Sigmoid colon (tissue), 6 donors: ENCODE measurements at regions not wholly inside any gene's neighbourhood (a gene's known extent, or its start where the extent isn't known, plus 50 kb on each side); places are given as distances from the start of the nearest gene placed in this dataset.

ENCODE experiments used
- DNase-seq: peaks from one replicate; pipeline ENCODE4 v3.0.0-alpha.2; 2019
- H3K27ac ChIP-seq, 4 donors: fragments of 200-600 bp; sonication (generic); one replicate each; pipeline ENCODE4 v1.5.1; 2016 to 2019; ENCODE audit warnings: mild to moderate bottlenecking in 1 of 4
- H3K27me3 ChIP-seq, 3 donors: fragments of 200-600 bp; sonication (generic); one replicate each; pipeline ENCODE4 v1.5.1; 2019; ENCODE audit warnings: mild to moderate bottlenecking in 1 of 3
- H3K36me3 ChIP-seq, 4 donors: fragments of 200-600 bp; sonication (generic); one replicate each; pipeline ENCODE4 v1.5.1; 2016 to 2019
- H3K4me1 ChIP-seq, 4 donors: fragments of 200-600 bp; sonication (generic); one replicate each; pipeline ENCODE4 v1.5.1; 2017 to 2019
- H3K4me3 ChIP-seq, 4 donors: fragments of 200-600 bp; sonication (generic); one replicate each; pipeline ENCODE4 v1.5.1; 2017 to 2019; ENCODE audit warnings: mild to moderate bottlenecking in 2 of 4, moderate library complexity in 1 of 4
- H3K9me3 ChIP-seq, 4 donors: fragments of 200-600 bp in 3 of 4; sonication (generic) in 3 of 4; one replicate each; pipeline versions ENCODE4 v1.5.1 to v1.6.1; 2013 to 2019
- EP300 ChIP-seq, 4 donors: sonication (generic); formaldehyde crosslinking; IDR thresholded peaks; one replicate each; pipeline ENCODE4 v1.6.1; 2017; ENCODE audit warnings: antibody characterized with exemption in 4 of 4
- POLR2A ChIP-seq, 2 donors: fragments of 450-650 bp; IDR thresholded peaks; one replicate each; pipeline ENCODE4 v1.6.1; 2016; ENCODE audit warnings: antibody characterized with exemption in 2 of 2, mild to moderate bottlenecking in 2 of 2, moderate library complexity in 2 of 2
- POLR2AphosphoS5 ChIP-seq, 4 donors: sonication (generic); formaldehyde crosslinking; IDR thresholded peaks; one replicate each; pipeline ENCODE4 v1.6.1; 2017; ENCODE audit warnings: antibody characterized with exemption in 4 of 4
- WGBS, 2 donors: extraction: QIAGEN DNeasy Blood & Tissue Kit; methylation state at CpG; one replicate each; pipeline ENCODE4 v1.1.7; 2013; 5-methylcytosine and 5-hydroxymethylcytosine counted together
- intact Hi-C: fragments of 100-400 bp; cut with DNase I; formaldehyde crosslinking; loops from one replicate; pipeline ENCODE4 v1.15.1; 2023
- TF ChIP-seq, protein P1 (sequence below), 4 experiments: fragments of 450-650 bp in 3 of 4; fragments of 200-600 bp in 1 of 4; IDR thresholded peaks; one replicate each; pipeline ENCODE4 v1.5.1; 2016 to 2019; ENCODE audit warnings: antibody characterized with exemption in 4 of 4, mild to moderate bottlenecking in 3 of 4, moderate library complexity in 2 of 4
- donor health status: healthy with polysubstance abuse.
- donor health status: healthy.

DNA sequence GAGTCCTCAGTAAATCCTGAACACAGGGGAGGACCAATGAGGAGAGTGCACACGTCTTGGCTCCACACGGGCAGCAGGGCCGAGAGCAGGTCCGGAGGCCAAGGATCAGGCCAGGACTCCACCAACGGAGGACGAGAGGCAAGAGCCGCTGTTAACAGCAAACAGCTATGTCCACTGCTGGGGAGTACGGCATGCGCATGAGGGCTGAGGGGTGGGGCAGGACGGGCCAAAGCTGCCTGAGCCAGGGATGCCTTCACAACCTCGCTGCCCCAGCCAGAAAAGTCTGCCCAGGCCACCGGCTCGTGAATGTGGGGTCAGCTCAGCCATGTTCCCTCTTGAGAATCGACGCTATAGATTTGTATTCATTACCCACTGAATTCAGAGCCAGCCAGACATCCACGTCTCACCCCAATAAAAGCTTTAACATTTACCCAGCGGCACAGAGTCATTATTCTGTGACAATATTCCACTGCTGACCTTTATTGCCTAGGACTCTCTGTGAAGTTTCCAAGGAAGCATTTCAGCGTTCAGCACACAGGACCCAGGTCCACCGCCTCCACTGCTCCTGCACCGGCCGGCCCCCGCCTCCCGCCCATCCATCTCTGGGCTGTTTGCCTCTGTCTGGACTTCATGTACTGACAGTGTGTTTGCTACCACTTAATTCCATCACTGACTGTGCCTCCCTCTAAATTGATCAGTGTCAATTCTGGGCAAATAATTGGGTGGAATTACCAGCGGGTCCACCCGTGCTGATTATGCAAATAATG, 384.9 kb downstream of the SHANK2 start:
- TF ChIP-seq EP300 (IDR thresholded peaks at IDR 0.05) = no peak
- TF ChIP-seq POLR2AphosphoS5 (IDR thresholded peaks at IDR 0.05) = no peak
- TF ChIP-seq POLR2A (IDR thresholded peaks at IDR 0.05) = no peak
- Histone ChIP-seq H3K4me1 (peaks cover 0 to 15% (median 13%) of the 10 kb centered on the region in 4 donors), H3K27me3 (no peaks in the 10 kb centered on the region), H3K9me3 (no peaks in the 10 kb centered on the region), H3K4me3 (no peak overlapping the region), H3K36me3 (no peaks in the 10 kb centered on the region), H3K27ac (no peak overlapping the region)
- intact Hi-C loops = no loop called here
- 89 to 90% methylated on average over 25 of the region's 25 CpGs for WGBS, 2 donors
- no peak for DNase-seq

DNA sequence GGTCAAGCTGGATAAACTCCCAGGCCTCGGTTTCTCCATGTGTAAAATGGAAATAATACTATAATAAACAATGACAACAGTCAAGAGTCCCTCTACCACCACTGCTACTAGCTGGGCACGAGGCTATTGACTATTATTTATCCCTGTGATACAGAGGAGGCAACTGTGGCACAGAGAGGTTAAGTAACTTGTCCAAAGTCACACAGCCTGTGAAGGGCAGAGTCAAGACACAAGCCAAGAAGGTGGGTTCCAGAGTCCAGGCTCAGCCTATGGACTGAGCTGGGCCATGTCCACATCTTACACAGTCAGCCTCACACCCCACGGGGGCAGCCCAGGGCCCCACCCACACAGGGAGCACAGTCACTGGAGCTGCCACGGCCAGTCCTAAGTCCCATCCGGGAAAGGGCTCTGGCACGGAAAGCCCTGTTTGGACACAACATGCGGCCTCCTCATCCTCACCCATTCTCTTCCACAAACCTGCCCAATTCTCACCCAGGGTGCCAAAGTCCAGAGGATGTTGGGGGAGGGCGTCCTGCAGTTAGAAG, 384.0 kb downstream of the SHANK2 start:
- Histone ChIP-seq H3K36me3 (no peaks in the 10 kb centered on the region), H3K9me3 (no peaks in the 10 kb centered on the region), H3K4me3 (no peak overlapping the region), H3K4me1 (peaks cover 0 to 21% (median 18%) of the 10 kb centered on the region in 4 donors), H3K27me3 (no peaks in the 10 kb centered on the region), H3K27ac (no peak overlapping the region)
- intact Hi-C loops = no loop called here
- TF ChIP-seq EP300 (IDR thresholded peaks at IDR 0.05) = no peak
- TF ChIP-seq POLR2A (IDR thresholded peaks at IDR 0.05) = no peak
- TF ChIP-seq POLR2AphosphoS5 (IDR thresholded peaks at IDR 0.05) = no peak
- TF ChIP-seq, protein P1, sequence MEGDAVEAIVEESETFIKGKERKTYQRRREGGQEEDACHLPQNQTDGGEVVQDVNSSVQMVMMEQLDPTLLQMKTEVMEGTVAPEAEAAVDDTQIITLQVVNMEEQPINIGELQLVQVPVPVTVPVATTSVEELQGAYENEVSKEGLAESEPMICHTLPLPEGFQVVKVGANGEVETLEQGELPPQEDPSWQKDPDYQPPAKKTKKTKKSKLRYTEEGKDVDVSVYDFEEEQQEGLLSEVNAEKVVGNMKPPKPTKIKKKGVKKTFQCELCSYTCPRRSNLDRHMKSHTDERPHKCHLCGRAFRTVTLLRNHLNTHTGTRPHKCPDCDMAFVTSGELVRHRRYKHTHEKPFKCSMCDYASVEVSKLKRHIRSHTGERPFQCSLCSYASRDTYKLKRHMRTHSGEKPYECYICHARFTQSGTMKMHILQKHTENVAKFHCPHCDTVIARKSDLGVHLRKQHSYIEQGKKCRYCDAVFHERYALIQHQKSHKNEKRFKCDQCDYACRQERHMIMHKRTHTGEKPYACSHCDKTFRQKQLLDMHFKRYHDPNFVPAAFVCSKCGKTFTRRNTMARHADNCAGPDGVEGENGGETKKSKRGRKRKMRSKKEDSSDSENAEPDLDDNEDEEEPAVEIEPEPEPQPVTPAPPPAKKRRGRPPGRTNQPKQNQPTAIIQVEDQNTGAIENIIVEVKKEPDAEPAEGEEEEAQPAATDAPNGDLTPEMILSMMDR (IDR thresholded peaks at IDR 0.05) = no peak
- whole genome bisulfite sequencing, 2 donors = 89 to 92% methylated on average over 8 of the region's 8 CpGs
- DNase-seq = no peak

DNA sequence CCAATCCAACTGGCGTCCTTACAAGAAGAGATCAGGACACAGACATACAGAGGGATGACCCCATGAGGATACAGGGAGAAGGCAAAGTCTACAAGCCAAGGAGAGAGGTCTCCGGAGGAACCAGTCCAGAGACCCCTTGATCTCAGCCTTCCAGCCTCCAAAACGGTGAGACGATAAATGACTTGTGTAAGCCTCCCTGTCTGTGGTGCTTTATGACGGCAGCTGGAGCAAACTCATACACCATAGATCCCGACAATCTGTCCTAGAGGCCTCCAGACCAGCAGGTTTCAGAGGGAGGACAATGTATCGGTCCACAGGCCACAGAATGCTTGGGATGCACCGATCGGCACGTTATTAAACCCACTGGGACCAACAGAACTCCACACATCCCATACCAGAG, 383.3 kb downstream of the SHANK2 start:
- TF ChIP-seq, protein P1 (IDR thresholded peaks at IDR 0.05) = no peak
- TF ChIP-seq POLR2AphosphoS5 (IDR thresholded peaks at IDR 0.05) = no peak
- no peak for TF ChIP-seq POLR2A (IDR thresholded peaks at IDR 0.05)
- TF ChIP-seq EP300 (IDR thresholded peaks at IDR 0.05) = no peak
- no peaks in the 10 kb centered on the region for H3K36me3 ChIP-seq
- H3K9me3 ChIP-seq = no peaks in the 10 kb centered on the region
- WGBS, 2 donors = 91 to 94% methylated on average over 10 of the region's 10 CpGs
- H3K4me3 ChIP-seq = no peak overlapping the region
- DNase-seq = no peak
- intact Hi-C loops = no loop called here
- H3K27me3 ChIP-seq = no peaks in the 10 kb centered on the region
- H3K4me1 ChIP-seq = peaks cover 0 to 21% (median 18%) of the 10 kb centered on the region in 4 donors
- no peak overlapping the region for H3K27ac ChIP-seq

DNA sequence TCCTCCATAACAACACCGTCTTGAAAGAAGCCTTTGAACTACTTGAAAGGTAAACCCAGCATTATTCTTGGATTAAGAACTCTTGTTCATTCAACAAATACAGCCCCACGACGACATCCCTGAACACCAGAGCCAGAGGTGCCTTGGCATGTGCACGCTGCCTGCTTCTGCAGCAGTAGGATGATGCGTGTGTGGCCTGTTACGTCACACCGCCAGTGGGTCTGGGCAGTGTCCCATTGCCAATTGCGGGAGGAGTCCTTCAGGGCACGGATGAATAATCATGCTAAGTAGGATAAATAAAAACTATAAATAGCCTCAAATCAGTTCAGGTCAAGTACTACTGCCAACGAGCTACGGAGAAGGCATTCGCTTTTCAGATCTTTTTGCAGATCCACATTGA, 380.5 kb downstream of the SHANK2 start:
- H3K27me3 ChIP-seq = no peaks in the 10 kb centered on the region
- 83 to 87% methylated on average over 12 of the region's 12 CpGs for WGBS, 2 donors
- H3K4me3 ChIP-seq = no peak overlapping the region
- intact Hi-C loops = loop anchor here (1.0 to 5.0 kb wide), 2 partner anchors 40 to 44 kb away; no protein-coding TSS in a partner anchor
- TF ChIP-seq POLR2AphosphoS5 (IDR thresholded peaks at IDR 0.05) (peak; percentile 56 to 81 (median 74)), EP300 (IDR thresholded peaks at IDR 0.05) (peak in 3 of 4 donors; percentile 49 to 80 (median 66)), POLR2A (IDR thresholded peaks at IDR 0.05) (no peak)
- H3K9me3 ChIP-seq = no peaks in the 10 kb centered on the region
- H3K4me1 ChIP-seq = peaks cover 0 to 21% (median 18%) of the 10 kb centered on the region in 4 donors
- peak overlapping the region in 2 of 4 donors; percentile 12 to 20 for H3K27ac ChIP-seq
- no peaks in the 10 kb centered on the region for H3K36me3 ChIP-seq
- peak; percentile 90 for DNase-seq

DNA sequence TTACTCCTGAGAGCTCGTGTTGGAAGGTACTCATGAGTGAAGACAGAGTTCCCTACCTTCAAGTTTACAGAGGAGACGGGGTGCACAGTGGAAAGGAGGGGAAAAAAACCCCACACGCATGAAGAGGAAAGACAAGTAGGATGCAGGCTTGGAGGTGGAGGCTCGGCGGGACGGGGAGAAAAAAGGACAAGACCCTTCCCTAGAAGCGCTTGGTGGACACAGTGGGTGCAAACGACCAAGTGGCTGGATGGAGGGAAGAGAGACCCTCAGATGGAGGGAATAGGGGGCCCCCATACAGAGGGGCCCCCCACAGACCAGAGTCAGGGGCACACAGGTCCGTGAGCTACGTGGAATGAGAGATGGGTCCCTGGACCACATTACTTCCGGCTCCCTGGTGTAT, 380.1 kb downstream of the SHANK2 start:
- no peaks in the 10 kb centered on the region for H3K9me3 ChIP-seq
- H3K27ac ChIP-seq = peak overlapping the region in 2 of 4 donors; percentile 12 to 20
- no peaks in the 10 kb centered on the region for H3K36me3 ChIP-seq
- intact Hi-C loops = loop anchor here (1.0 to 5.0 kb wide), 2 partner anchors 40 to 44 kb away; no protein-coding TSS in a partner anchor
- TF ChIP-seq POLR2AphosphoS5 (IDR thresholded peaks at IDR 0.05) (no peak), EP300 (IDR thresholded peaks at IDR 0.05) (no peak), POLR2A (IDR thresholded peaks at IDR 0.05) (no peak)
- TF ChIP-seq, protein P1 (IDR thresholded peaks at IDR 0.05) = no peak
- DNase-seq = peak; percentile 56
- H3K4me3 ChIP-seq = no peak overlapping the region
- WGBS, 2 donors = 88 to 94% methylated on average over 11 of the region's 11 CpGs
- H3K4me1 ChIP-seq = peaks cover 0 to 21% (median 18%) of the 10 kb centered on the region in 4 donors
- H3K27me3 ChIP-seq = no peaks in the 10 kb centered on the region
